IMR-90 (cell line): ENCODE measurements at regions not wholly inside any gene's neighbourhood (a gene's known extent, or its start where the extent isn't known, plus 50 kb on each side); places are given as distances from the start of the nearest gene placed in this dataset.

ENCODE experiments used
- ATAC-seq: fragments of 200-7000 bp; cut with Tn5 transposase; 2 replicates; pipeline ENCODE4 v1.9.1; 2020; ENCODE audit warnings: low read depth, mild to moderate bottlenecking, moderate library complexity
- BruUV-seq: library from RNA; stranded (reverse); fragments of 400-500 nt; replicated peaks from 2 replicates; lab custom pipeline; 2021; lab: Mats Ljungman, UMichigan
- CTCF ChIA-PET: fragments of 300-600 bp; formaldehyde crosslinking; extraction: SDS; loops from one replicate; lab custom pipeline; 2021; ENCODE audit warnings: antibody characterized with exemption; lab: Yijun Ruan, JAX
- POLR2A ChIA-PET: fragments of 300-600 bp; sonication (Branson Sonifier 250); formaldehyde crosslinking; loops from one replicate; lab custom pipeline; 2022; ENCODE audit warnings: antibody characterized with exemption; ENCODE audit not compliant: unreplicated experiment; lab: Charles Lee
- DNase-seq: peaks from one replicate; pipeline ENCODE4 v3.0.0; 2013
- H2AFZ ChIP-seq: replicated peaks from 2 replicates; pipeline ENCODE3; 2013; ENCODE audit warnings: low read length, mild to moderate bottlenecking; ENCODE audit not compliant: poor library complexity
- H2AK5ac ChIP-seq: 2 replicates; pipeline ENCODE4 v1.6.1; 2013; ENCODE audit warnings: low read depth, low read length, inconsistent platforms
- H2AK9ac ChIP-seq: replicated peaks from 2 replicates; pipeline ENCODE3; 2013; ENCODE audit warnings: mild to moderate bottlenecking, low read depth, low read length, moderate library complexity; ENCODE audit not compliant: poor library complexity
- H2BK120ac ChIP-seq: 2 replicates; pipeline ENCODE4 v1.6.1; 2013; ENCODE audit warnings: low read depth, low read length, inconsistent platforms
- H2BK15ac ChIP-seq: 3 replicates; pipeline ENCODE4 v1.6.1; 2013; ENCODE audit warnings: low read depth, low read length, inconsistent platforms
- H2BK20ac ChIP-seq: 2 replicates; pipeline ENCODE4 v1.6.1; 2013; ENCODE audit warnings: low read depth, mild to moderate bottlenecking, inconsistent platforms, low read length, moderate library complexity
- H2BK5ac ChIP-seq: 2 replicates; pipeline ENCODE4 v1.6.1; 2013; ENCODE audit warnings: mild to moderate bottlenecking, low read depth, low read length, inconsistent platforms; ENCODE audit not compliant: poor library complexity, severe bottlenecking
- H3K14ac ChIP-seq: replicated peaks from 2 replicates; pipeline ENCODE4 v1.6.1; 2013; ENCODE audit warnings: low read depth, low read length, inconsistent platforms
- H3K18ac ChIP-seq: 2 replicates; pipeline ENCODE4 v1.6.1; 2013; ENCODE audit warnings: low read depth, low read length, control low read depth
- H3K23ac ChIP-seq: 2 replicates; pipeline ENCODE4 v1.6.1; 2013; ENCODE audit warnings: low read depth, low read length, inconsistent platforms
- H3K27ac ChIP-seq: 2 replicates; pipeline ENCODE4 v1.5.1; 2013; ENCODE audit warnings: mild to moderate bottlenecking, control low read depth, low read length; ENCODE audit not compliant: insufficient read depth
- H3K27me3 ChIP-seq: 2 replicates; pipeline ENCODE4 v1.6.1; 2013; ENCODE audit warnings: low read length; ENCODE audit not compliant: control insufficient read depth, insufficient read depth
- H3K36me3 ChIP-seq: 2 replicates; pipeline ENCODE4 v1.6.1; 2013; ENCODE audit warnings: low read length, mixed read lengths; ENCODE audit not compliant: control insufficient read depth, insufficient read depth
- H3K4ac ChIP-seq: 2 replicates; pipeline ENCODE4 v1.6.1; 2013; ENCODE audit warnings: low read depth, low read length, inconsistent platforms
- H3K4me1 ChIP-seq: 2 replicates; pipeline ENCODE4 v1.6.1; 2013; ENCODE audit warnings: low read length, mixed read lengths; ENCODE audit not compliant: control insufficient read depth, insufficient read depth
- H3K4me2 ChIP-seq: 2 replicates; pipeline ENCODE4 v1.6.1; 2013; ENCODE audit warnings: low read depth, mild to moderate bottlenecking, control low read depth, low read length, moderate library complexity
- H3K4me3 ChIP-seq: 2 replicates; pipeline ENCODE4 v1.5.1; 2013; ENCODE audit warnings: low read depth, mild to moderate bottlenecking, control low read depth, low read length, moderate library complexity; ENCODE audit not compliant: insufficient read depth
- H3K56ac ChIP-seq: 2 replicates; pipeline ENCODE4 v1.6.1; 2013; ENCODE audit warnings: low read length, inconsistent platforms; ENCODE audit not compliant: insufficient read depth; ENCODE audit errors: extremely low read depth
- H3K79me1 ChIP-seq, 2 experiments: 2 replicates each; pipeline ENCODE4 v1.6.1; 2013; ENCODE audit warnings: low read length in 2 of 2, inconsistent platforms in 1 of 2, low read depth in 1 of 2
- H3K9ac ChIP-seq: 2 replicates; pipeline ENCODE4 v1.6.1; 2013; ENCODE audit warnings: low read depth, low read length, control low read depth
- H3K9me1 ChIP-seq: 2 replicates; pipeline ENCODE4 v1.6.1; 2013; ENCODE audit warnings: low read length, inconsistent platforms; ENCODE audit not compliant: insufficient read depth
- H3K9me3 ChIP-seq: 2 replicates; pipeline ENCODE4 v1.6.1; 2013; ENCODE audit warnings: low read length; ENCODE audit not compliant: control insufficient read depth, insufficient read depth
- H4K20me1 ChIP-seq: 2 replicates; pipeline ENCODE4 v1.6.1; 2013; ENCODE audit warnings: low read length, inconsistent platforms; ENCODE audit not compliant: insufficient read depth
- H4K5ac ChIP-seq: 2 replicates; pipeline ENCODE4 v1.6.1; 2013; ENCODE audit warnings: mild to moderate bottlenecking, low read depth, low read length, control low read depth
- H4K8ac ChIP-seq, 2 experiments: 2 replicates each; pipeline ENCODE4 v1.6.1; 2013; ENCODE audit warnings: low read depth in 2 of 2, low read length in 2 of 2, control low read depth in 1 of 2, inconsistent platforms in 1 of 2
- H4K91ac ChIP-seq: 2 replicates; pipeline ENCODE4 v1.6.1; 2013; ENCODE audit warnings: low read depth, low read length, inconsistent platforms; ENCODE audit not compliant: insufficient read depth
- BHLHE40 ChIP-seq: fragments of 150-350 bp; IDR thresholded peaks from 2 replicates; pipeline ENCODE4 v1.6.1; 2016; ENCODE audit warnings: mild to moderate bottlenecking, low read depth, low read length
- CEBPB ChIP-seq: IDR thresholded peaks from 2 replicates; pipeline ENCODE4 v1.6.1; 2012; ENCODE audit warnings: low read depth, low read length, improper control_type of control experiment
- CHD1 ChIP-seq: IDR thresholded peaks from 2 replicates; pipeline ENCODE4 v1.6.1; 2012; ENCODE audit warnings: low read depth, low read length, improper control_type of control experiment
- FOS ChIP-seq: fragments of 150-350 bp; IDR thresholded peaks from 2 replicates; pipeline ENCODE4 v1.6.1; 2016; ENCODE audit warnings: low read depth, low read length
- MAFK ChIP-seq: IDR thresholded peaks from 2 replicates; pipeline ENCODE4 v1.6.1; 2012; ENCODE audit warnings: low read depth, low read length, improper control_type of control experiment
- MAZ ChIP-seq: IDR thresholded peaks from 2 replicates; pipeline ENCODE4 v1.6.1; 2012; ENCODE audit warnings: low read depth, mild to moderate bottlenecking, low read length, improper control_type of control experiment, moderate library complexity, borderline replicate concordance
- MXI1 ChIP-seq: IDR thresholded peaks from 2 replicates; pipeline ENCODE4 v1.6.1; 2012; ENCODE audit warnings: low read depth, mild to moderate bottlenecking, low read length, moderate library complexity, borderline replicate concordance
- NFE2L2 ChIP-seq: fragments of 150-350 bp; IDR thresholded peaks from 2 replicates; pipeline ENCODE4 v1.6.1; 2016; ENCODE audit warnings: low read depth, mild to moderate bottlenecking, low read length
- POLR2A ChIP-seq: IDR thresholded peaks from 2 replicates; pipeline ENCODE4 v1.6.1; 2012; ENCODE audit warnings: mild to moderate bottlenecking, low read depth, low read length
- RCOR1 ChIP-seq: IDR thresholded peaks from 2 replicates; pipeline ENCODE4 v1.6.1; 2012; ENCODE audit warnings: mild to moderate bottlenecking, low read length, improper control_type of control experiment; ENCODE audit not compliant: insufficient replicate concordance
- RFX5 ChIP-seq: IDR thresholded peaks from 2 replicates; pipeline ENCODE4 v1.8.0; 2012; ENCODE audit warnings: low read depth, mild to moderate bottlenecking, low read length, moderate library complexity
- WGBS, 2 experiments: methylation state at CpG; one replicate each; pipeline versions ENCODE4 v1.1.5 to v1.1.7; 2013; ENCODE audit warnings: missing lambda C conversion rate in 2 of 2; ENCODE audit not compliant: insufficient read length in 1 of 2; ENCODE audit errors: extremely low coverage in 2 of 2; 5-methylcytosine and 5-hydroxymethylcytosine counted together
- dilution Hi-C: fragments of 300-500 bp; cut with HindIII; formaldehyde crosslinking; loops from one replicate; pipeline ENCODE4 v1.14.3; 2018; ENCODE audit warnings: low sequenced_read_pairs; ENCODE audit not compliant: unreplicated experiment
- in situ Hi-C: fragments of 300-500 bp; cut with MboI; formaldehyde crosslinking; loops from 3 replicates; pipeline ENCODE4 v1.14.3; 2019; ENCODE audit warnings: low sequenced_read_pairs, inconsistent platforms, mixed read lengths
- intact Hi-C: fragments of 100-400 bp; cut with micrococcal nuclease; formaldehyde crosslinking; loops from 2 replicates; pipeline ENCODE4 v1.10.0; 2022
- TF ChIP-seq, protein P1 (sequence below): fragments of 150-350 bp; IDR thresholded peaks from 2 replicates; pipeline ENCODE4 v1.6.1; 2016; ENCODE audit warnings: low read depth, mild to moderate bottlenecking, low read length, moderate library complexity, borderline replicate concordance
- TF ChIP-seq, protein P2 (sequence below): fragments of 150-350 bp; IDR thresholded peaks from 2 replicates; pipeline ENCODE4 v1.6.1; 2017; ENCODE audit warnings: mild to moderate bottlenecking, antibody characterized with exemption, low read length, low read depth

DNA sequence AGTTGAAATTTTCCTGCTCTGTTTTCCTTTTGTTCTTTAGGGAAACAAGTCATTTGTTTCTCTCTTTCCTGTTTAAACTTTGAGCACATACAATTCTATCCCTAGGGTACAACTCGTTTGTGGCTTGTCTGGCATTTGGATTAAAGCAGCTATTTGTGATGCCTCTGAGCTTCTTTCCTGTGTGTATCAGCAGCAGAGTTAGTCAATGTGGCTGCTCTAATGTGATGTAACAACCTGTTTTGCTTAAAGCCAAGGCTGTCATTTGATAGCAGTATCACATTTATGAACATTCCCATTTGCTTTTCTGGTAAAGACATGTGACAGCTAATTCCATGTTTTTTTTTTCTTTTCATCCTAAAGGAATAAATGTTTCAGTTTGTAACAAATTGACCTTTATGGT is 314.3 kb upstream of the CHD1 start:
- Histone ChIP-seq H2BK120ac (no peak overlapping the region), H2BK5ac (no peak overlapping the region), H2AK5ac (no peak overlapping the region), H3K4ac (no peak overlapping the region), H2BK20ac (no peak overlapping the region), H4K20me1 (no peaks in the 10 kb centered on the region), H2AK9ac (no peak overlapping the region), H3K4me2 (no peak overlapping the region), H3K9me1 (no peaks in the 10 kb centered on the region), H3K56ac (no peak overlapping the region), H2BK15ac (no peak overlapping the region), H2AFZ (no peak overlapping the region), H4K5ac (no peak overlapping the region), H3K79me1 (no peaks in the 10 kb centered on the region), H3K18ac (no peak overlapping the region), H4K8ac (no peak overlapping the region), H4K91ac (no peak overlapping the region), H3K36me3 (no peaks in the 10 kb centered on the region), H3K27ac (no peak overlapping the region), H3K27me3 (no peaks in the 10 kb centered on the region), H3K9me3 (peaks cover 7% of the 10 kb centered on the region; the same call in 1 of the 2 replicates), H3K23ac (no peak overlapping the region), H3K4me3 (no peak overlapping the region), H3K14ac (no peak overlapping the region), H3K9ac (no peak overlapping the region), H3K4me1 (no peaks in the 10 kb centered on the region)
- POLR2A ChIA-PET = no interaction called here
- BruUV-seq = no TSS peak
- intact Hi-C loops (no loop called here), in situ Hi-C loops (no loop called here), dilution Hi-C loops (no loop called here)
- DNase-seq = no peak
- TF ChIP-seq FOS (no peak), POLR2A (no peak), CHD1 (no peak), MXI1 (no peak), NFE2L2 (no peak), BHLHE40 (no peak), MAZ (no peak), RCOR1 (no peak), RFX5 (no peak), CEBPB (no peak), MAFK (no peak)
- TF ChIP-seq, protein P1, sequence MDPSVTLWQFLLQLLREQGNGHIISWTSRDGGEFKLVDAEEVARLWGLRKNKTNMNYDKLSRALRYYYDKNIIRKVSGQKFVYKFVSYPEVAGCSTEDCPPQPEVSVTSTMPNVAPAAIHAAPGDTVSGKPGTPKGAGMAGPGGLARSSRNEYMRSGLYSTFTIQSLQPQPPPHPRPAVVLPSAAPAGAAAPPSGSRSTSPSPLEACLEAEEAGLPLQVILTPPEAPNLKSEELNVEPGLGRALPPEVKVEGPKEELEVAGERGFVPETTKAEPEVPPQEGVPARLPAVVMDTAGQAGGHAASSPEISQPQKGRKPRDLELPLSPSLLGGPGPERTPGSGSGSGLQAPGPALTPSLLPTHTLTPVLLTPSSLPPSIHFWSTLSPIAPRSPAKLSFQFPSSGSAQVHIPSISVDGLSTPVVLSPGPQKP = no peak
- TF ChIP-seq, protein P2, sequence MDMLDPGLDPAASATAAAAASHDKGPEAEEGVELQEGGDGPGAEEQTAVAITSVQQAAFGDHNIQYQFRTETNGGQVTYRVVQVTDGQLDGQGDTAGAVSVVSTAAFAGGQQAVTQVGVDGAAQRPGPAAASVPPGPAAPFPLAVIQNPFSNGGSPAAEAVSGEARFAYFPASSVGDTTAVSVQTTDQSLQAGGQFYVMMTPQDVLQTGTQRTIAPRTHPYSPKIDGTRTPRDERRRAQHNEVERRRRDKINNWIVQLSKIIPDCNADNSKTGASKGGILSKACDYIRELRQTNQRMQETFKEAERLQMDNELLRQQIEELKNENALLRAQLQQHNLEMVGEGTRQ = no peak
- no peak for ATAC-seq
- CTCF ChIA-PET = no interaction called here
- no CpG with 5 or more reads among the region's 1 CpG for WGBS, 2 experiments
